Suprapubic skin (tissue), 4 donors: ENCODE measurements at regions not wholly inside any gene's neighbourhood (a gene's known extent, or its start where the extent isn't known, plus 50 kb on each side); places are given as distances from the start of the nearest gene placed in this dataset.

Source experiments
- POLR2A ChIP-seq, 2 donors: fragments of 450-650 bp; IDR thresholded peaks; one replicate each; pipeline ENCODE4 v1.6.1; 2017; ENCODE audit warnings: antibody characterized with exemption in 2 of 2, mild to moderate bottlenecking in 2 of 2, moderate library complexity in 2 of 2
- POLR2AphosphoS5 ChIP-seq, 3 donors: sonication (generic); formaldehyde crosslinking; IDR thresholded peaks; one replicate each; pipeline ENCODE4 v1.6.1; 2017; ENCODE audit warnings: antibody characterized with exemption in 3 of 3
- TF ChIP-seq, protein P1 (sequence below), 2 donors: fragments of 200-600 bp in 1 of 2; fragments of 450-650 bp in 1 of 2; sonication (generic) in 1 of 2; IDR thresholded peaks; one replicate each; pipeline ENCODE4 v1.5.1; 2016 to 2019; ENCODE audit warnings: antibody characterized with exemption in 2 of 2, mild to moderate bottlenecking in 1 of 2, moderate library complexity in 1 of 2

DNA sequence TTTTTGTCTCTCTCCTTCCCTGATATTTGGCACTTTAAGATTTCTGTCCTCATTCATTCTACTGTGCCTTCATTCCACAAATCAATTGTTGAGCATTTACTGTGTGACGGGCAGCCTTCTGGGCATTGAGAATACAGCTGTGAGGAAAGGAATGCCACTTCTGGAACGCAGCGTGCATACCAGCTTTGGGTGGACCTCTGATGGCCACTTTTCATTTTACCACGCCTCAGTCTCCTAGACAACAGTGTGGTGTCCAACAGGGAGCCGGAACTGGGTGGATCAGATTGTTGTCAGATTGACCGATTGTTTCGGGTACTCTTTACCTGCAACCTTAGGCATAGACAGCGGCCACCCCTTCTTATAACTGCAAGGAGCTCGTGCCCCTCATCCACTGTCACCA is 222.7 kb upstream of the DPP6 start:
- TF ChIP-seq, protein P1, sequence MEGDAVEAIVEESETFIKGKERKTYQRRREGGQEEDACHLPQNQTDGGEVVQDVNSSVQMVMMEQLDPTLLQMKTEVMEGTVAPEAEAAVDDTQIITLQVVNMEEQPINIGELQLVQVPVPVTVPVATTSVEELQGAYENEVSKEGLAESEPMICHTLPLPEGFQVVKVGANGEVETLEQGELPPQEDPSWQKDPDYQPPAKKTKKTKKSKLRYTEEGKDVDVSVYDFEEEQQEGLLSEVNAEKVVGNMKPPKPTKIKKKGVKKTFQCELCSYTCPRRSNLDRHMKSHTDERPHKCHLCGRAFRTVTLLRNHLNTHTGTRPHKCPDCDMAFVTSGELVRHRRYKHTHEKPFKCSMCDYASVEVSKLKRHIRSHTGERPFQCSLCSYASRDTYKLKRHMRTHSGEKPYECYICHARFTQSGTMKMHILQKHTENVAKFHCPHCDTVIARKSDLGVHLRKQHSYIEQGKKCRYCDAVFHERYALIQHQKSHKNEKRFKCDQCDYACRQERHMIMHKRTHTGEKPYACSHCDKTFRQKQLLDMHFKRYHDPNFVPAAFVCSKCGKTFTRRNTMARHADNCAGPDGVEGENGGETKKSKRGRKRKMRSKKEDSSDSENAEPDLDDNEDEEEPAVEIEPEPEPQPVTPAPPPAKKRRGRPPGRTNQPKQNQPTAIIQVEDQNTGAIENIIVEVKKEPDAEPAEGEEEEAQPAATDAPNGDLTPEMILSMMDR (IDR thresholded peaks at IDR 0.05) = no peak
- TF ChIP-seq POLR2A (IDR thresholded peaks at IDR 0.05) (no peak), POLR2AphosphoS5 (IDR thresholded peaks at IDR 0.05) (no peak)
